ENCODE measurements at regions not wholly inside any gene's neighbourhood (a gene's known extent, or its start where the extent isn't known, plus 50 kb on each side); places are given as distances from the start of the nearest gene placed in this dataset.

DNA sequence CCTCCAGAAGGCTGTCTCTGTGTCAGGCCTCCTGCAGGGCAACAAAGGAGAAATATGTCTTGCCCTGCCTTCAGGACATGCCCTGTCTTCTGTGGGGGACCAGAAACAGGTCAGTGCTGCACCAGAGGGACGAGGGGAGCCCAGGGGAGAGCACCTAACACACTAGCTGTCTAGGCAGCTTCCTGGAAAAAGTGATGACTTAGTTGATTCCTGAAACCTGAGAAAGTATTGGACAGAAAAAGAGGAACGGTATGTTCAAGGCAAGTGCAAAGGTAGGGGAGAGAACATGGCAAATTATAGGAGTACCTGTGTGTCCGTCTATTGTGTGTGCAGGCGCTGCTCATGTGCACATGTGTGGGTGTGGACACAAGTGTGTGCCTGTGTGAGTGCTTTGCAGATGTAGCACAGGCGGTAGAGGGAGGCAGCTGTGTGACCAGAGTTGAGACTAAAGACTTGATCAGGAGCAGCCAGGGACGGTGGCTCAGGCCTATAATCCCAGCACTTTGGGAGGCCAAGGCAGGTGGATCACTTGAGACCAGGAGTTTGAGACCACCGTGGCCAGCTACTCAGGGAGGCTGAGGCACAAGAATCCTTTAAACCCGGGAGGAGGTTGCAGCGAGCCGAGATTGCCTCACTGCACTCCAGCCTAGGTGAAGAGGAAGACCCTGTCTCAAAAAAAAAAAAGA lies 119.5 kb downstream of the GYPC start:
- no peak overlapping the region for H3K4me2 ChIP-seq (ENCODE audit: low read length)
- H3K9me3 ChIP-seq (replicated peaks; ENCODE audit: low read length) = no peaks in the 10 kb centered on the region
- H3K36me3 ChIP-seq (ENCODE audit: insufficient read depth, low read length) = no peaks in the 10 kb centered on the region
- H3K4me3 ChIP-seq (ENCODE audit: low read length) = no peak overlapping the region
- H3K27me3 ChIP-seq (ENCODE audit: control insufficient read depth, insufficient read depth, low read length) = peaks cover 28% of the 10 kb centered on the region
- no peak overlapping the region for H3K9ac ChIP-seq (ENCODE audit: low read depth, low read length)
- peaks cover 6% of the 10 kb centered on the region for H3K4me1 ChIP-seq (ENCODE audit: control insufficient read depth, insufficient read depth, low read length)

DNA sequence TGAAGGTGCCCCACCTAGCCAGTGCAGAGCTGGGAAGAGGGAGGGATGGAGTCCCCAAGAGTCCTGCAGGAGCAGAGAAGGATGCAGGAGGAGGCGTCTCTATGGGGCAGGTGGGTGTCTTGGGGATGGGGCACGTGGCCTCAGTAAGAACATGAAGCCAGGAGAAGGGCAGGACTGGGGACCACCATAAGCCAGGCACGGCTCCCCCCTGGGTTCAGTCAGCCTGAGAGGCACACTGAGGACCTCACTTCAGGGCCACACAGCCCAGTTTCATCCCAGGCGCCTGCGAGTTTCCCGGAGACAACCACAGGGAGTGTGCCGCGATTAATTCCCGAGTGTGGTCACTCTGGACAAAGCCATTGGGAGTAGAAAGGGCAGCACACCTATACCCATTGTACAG lies 120.3 kb downstream of the GYPC start:
- no peaks in the 10 kb centered on the region for H3K9me3 ChIP-seq (replicated peaks; ENCODE audit: low read length)
- H3K36me3 ChIP-seq (ENCODE audit: insufficient read depth, low read length) = no peaks in the 10 kb centered on the region
- H3K9ac ChIP-seq (ENCODE audit: low read depth, low read length) = no peak overlapping the region
- no peak overlapping the region for H3K4me3 ChIP-seq (ENCODE audit: low read length)
- peak overlapping the region; percentile 96 for H3K4me2 ChIP-seq (ENCODE audit: low read length)
- H3K27me3 ChIP-seq (ENCODE audit: control insufficient read depth, insufficient read depth, low read length) = peaks cover 28% of the 10 kb centered on the region
- H3K4me1 ChIP-seq (ENCODE audit: control insufficient read depth, insufficient read depth, low read length) = peaks cover 6% of the 10 kb centered on the region

DNA sequence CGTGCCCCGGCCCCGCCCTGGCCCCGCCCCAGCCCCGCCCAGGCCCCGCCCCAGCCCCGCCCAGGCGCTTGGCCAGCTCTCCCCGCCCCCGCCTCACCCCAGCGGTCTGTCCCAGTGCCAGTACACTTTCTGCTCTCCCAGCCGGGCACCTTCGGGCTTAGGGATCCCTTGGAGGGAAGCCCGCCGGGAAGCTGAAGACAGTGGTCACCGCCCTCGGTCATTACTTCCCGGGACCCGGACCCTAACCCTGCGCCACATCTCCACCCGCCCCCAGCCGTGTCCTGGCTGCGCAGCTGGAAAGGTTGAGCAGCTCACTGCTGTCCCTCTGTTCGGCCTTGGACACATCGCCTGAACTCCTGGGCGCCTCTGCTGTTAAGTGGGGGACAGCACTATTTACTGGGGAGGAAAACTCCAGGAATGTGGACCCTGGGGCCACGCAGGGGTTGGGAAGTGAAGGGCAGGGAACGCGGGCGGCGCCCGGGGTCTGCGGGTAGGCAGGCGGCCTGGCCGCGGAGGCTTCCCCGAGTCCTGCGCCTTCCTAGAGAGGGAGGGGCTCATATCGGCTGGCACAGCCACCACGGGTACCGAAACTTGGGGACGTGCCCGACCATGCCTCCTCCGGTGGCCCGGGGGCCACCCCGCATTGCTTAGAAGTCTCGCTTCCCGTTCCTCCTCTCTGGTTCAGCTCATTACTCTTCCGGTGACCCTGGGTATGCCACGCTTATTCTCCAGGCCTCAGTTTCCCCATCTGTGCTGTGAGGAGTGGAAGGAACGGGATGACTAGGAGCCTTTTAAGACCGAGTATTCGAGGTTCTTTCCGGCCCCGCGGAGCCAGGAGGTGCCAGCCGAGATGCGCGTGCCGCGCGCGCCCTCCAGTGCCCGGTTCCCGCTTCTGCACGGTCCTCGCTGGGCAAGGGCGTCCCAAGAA lies 121.0 kb downstream of the GYPC start:
- Histone ChIP-seq H3K9ac (ENCODE audit: low read depth, low read length) (peak overlapping the region; percentile 44), H3K4me1 (ENCODE audit: control insufficient read depth, insufficient read depth, low read length) (peaks cover 6% of the 10 kb centered on the region), H3K4me2 (ENCODE audit: low read length) (peak overlapping the region; percentile 96), H3K27me3 (ENCODE audit: control insufficient read depth, insufficient read depth, low read length) (peaks cover 28% of the 10 kb centered on the region), H3K36me3 (ENCODE audit: insufficient read depth, low read length) (no peaks in the 10 kb centered on the region), H3K4me3 (ENCODE audit: low read length) (peak overlapping the region; percentile 70), H3K9me3 (replicated peaks; ENCODE audit: low read length) (no peaks in the 10 kb centered on the region)

DNA sequence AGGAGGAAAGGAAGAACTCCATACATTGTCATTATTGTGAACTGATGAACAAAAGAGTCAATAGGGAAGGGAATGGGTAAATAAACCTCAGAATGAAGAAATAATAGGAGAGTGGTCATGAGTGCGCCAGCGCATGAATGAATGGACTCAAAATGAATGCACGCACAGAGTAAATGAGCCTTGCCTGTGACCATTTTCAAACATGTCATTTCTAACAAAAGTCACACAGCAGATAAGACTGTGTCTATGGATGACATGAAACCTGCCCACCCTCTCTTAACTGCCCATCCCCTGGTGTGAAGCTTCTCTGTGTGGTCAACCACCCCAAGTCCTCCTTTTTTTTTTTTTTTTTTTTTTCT lies 121.1 kb upstream of the TEX51 start:
- Histone ChIP-seq H3K4me1 (ENCODE audit: control insufficient read depth, insufficient read depth, low read length) (peaks cover 6% of the 10 kb centered on the region), H3K36me3 (ENCODE audit: insufficient read depth, low read length) (no peaks in the 10 kb centered on the region), H3K4me3 (ENCODE audit: low read length) (no peak overlapping the region), H3K4me2 (ENCODE audit: low read length) (no peak overlapping the region), H3K9ac (ENCODE audit: low read depth, low read length) (no peak overlapping the region), H3K9me3 (replicated peaks; ENCODE audit: low read length) (no peaks in the 10 kb centered on the region), H3K27me3 (ENCODE audit: control insufficient read depth, insufficient read depth, low read length) (peaks cover 28% of the 10 kb centered on the region)

DNA sequence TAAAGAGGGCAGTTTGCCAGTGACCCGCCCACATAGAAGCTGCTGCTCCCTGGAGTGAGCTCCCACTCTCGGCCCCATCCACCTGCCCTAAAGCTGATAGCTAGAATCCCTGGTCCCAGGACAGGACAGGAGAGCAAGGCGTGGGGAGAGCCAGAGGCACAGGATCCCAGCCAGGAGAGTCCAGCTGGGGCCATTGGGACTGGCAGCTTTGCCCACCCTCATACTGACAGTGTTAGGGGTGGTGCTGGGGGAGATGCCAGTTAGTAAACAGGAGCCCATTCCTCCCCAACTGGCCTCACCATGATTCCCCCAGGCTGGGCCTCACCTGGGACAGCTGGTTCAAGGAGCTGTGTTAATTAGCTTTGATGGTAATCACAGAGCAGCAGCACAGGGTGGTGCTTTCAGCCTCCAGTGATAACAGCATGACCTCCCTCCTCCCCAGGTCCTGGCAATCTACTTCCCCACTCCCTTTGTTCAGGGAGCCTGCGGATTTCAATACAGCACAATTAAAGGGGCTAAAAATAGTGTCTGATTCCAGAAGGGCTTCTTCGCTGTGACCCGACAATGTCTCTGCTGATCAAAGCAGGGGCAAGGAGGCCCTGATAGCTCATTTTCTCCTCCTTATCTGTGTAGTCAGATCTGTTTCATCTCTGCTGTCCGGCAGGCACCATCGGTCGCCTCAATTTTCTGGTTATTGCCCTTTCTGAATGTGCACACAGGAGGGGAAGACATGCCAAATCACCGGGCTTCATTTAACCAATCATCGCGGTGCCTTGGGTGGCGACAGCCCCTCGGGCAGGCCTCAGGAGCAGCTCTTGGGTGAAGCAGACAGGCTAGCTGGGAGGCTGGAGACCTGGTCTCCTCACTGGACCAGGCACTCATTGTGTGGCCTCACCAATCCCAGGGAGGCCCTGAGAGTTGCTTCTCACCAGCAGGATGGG lies 119.9 kb upstream of the TEX51 start:
- Histone ChIP-seq H3K9ac (ENCODE audit: low read depth, low read length) (no peak overlapping the region), H3K27me3 (ENCODE audit: control insufficient read depth, insufficient read depth, low read length) (peaks cover 28% of the 10 kb centered on the region), H3K9me3 (replicated peaks; ENCODE audit: low read length) (no peaks in the 10 kb centered on the region), H3K4me3 (ENCODE audit: low read length) (no peak overlapping the region), H3K36me3 (ENCODE audit: insufficient read depth, low read length) (no peaks in the 10 kb centered on the region), H3K4me2 (ENCODE audit: low read length) (no peak overlapping the region), H3K4me1 (ENCODE audit: control insufficient read depth, insufficient read depth, low read length) (peaks cover 6% of the 10 kb centered on the region)

DNA sequence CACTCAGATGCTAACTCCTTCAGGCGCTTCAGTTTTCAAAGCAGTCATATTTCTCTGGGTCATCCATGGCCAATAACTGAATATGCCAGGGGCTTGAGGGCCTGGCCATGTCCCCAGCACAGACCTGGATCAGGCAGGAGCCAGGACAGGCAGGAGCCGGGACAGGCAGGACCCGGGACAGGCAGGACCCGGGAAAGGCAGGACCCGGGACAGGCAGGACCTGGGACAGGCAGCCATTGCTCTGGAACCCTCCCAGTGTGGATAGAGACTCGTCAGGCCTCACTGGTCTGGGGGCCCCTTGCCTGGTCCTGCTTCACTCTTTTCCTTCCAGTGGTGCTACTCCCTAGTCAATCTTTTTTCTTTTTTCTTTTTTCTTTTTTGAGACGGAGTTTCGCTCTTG lies 117.5 kb upstream of the TEX51 start:
- Histone ChIP-seq H3K9ac (ENCODE audit: low read depth, low read length) (no peak overlapping the region), H3K9me3 (replicated peaks; ENCODE audit: low read length) (no peaks in the 10 kb centered on the region), H3K4me3 (ENCODE audit: low read length) (no peak overlapping the region), H3K4me2 (ENCODE audit: low read length) (no peak overlapping the region), H3K27me3 (ENCODE audit: control insufficient read depth, insufficient read depth, low read length) (peaks cover 6% of the 10 kb centered on the region), H3K36me3 (ENCODE audit: insufficient read depth, low read length) (no peaks in the 10 kb centered on the region), H3K4me1 (ENCODE audit: control insufficient read depth, insufficient read depth, low read length) (peaks cover 6% of the 10 kb centered on the region)

DNA sequence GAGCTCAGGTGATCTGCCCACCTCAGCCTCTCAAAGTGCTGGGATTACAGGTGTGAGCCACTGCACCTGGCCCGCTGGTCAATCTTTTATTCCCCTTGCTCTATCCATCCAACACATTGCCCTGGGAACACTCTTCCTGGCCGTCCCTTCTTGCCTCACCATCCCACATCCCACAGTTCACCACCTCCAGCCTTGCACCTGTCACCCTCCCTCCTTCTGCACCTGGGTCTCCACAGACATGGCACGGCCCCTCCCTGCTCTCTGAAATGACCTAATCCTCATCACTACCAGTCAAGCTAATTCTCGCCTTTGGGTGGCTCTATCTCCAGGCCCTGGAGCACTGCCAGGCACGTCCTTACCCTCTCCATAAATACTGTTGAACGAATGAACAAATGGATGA lies 116.9 kb upstream of the TEX51 start:
- no peak overlapping the region for H3K4me3 ChIP-seq (ENCODE audit: low read length)
- no peaks in the 10 kb centered on the region for H3K9me3 ChIP-seq (replicated peaks; ENCODE audit: low read length)
- no peak overlapping the region for H3K4me2 ChIP-seq (ENCODE audit: low read length)
- H3K27me3 ChIP-seq (ENCODE audit: control insufficient read depth, insufficient read depth, low read length) = peaks cover 2% of the 10 kb centered on the region
- peaks cover 4% of the 10 kb centered on the region for H3K4me1 ChIP-seq (ENCODE audit: control insufficient read depth, insufficient read depth, low read length)
- no peak overlapping the region for H3K9ac ChIP-seq (ENCODE audit: low read depth, low read length)
- H3K36me3 ChIP-seq (ENCODE audit: insufficient read depth, low read length) = no peaks in the 10 kb centered on the region

DNA sequence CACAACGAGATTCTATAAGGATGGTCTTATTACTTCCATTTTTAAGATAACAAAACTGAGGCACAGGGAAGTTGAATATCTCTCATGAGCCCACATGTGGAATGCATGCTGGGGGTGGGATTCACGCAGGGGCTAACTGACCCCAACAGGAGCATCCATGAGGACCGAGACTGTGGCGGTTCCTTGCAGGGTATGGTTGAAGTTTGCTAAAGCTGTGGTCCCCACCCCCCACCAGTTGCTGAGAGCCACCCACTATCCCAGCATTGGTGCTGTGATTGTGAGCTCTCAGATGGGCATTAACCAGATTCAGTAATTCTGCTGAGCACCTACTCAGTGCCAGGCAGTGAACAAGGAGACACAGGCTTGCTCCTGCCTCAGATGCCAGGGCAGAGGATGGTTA lies 116.0 kb upstream of the TEX51 start:
- Histone ChIP-seq H3K27me3 (ENCODE audit: control insufficient read depth, insufficient read depth, low read length) (no peaks in the 10 kb centered on the region), H3K9ac (ENCODE audit: low read depth, low read length) (no peak overlapping the region), H3K4me1 (ENCODE audit: control insufficient read depth, insufficient read depth, low read length) (no peaks in the 10 kb centered on the region), H3K4me2 (ENCODE audit: low read length) (no peak overlapping the region), H3K4me3 (ENCODE audit: low read length) (no peak overlapping the region), H3K36me3 (ENCODE audit: insufficient read depth, low read length) (no peaks in the 10 kb centered on the region), H3K9me3 (replicated peaks; ENCODE audit: low read length) (no peaks in the 10 kb centered on the region)

DNA sequence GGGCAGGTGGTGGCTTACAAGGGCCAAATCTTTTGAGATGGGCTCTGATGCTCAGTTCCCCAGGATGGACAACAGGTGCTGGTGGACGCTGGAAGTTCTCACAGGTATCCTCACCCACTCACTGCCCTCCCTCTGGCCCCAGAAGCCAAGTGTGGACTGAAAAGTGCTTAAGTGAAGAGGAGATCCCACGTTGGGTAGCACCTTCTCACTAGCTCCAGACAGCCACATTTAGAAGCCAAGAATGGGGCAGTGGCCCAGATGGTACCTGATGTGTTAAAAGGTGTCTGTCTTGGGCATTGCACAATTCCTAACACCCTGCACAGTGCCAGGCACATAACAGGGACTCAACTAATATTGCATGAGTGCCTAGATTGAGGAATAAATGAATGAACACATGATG lies 115.3 kb upstream of the TEX51 start:
- Histone ChIP-seq H3K9me3 (replicated peaks; ENCODE audit: low read length) (no peaks in the 10 kb centered on the region), H3K27me3 (ENCODE audit: control insufficient read depth, insufficient read depth, low read length) (no peaks in the 10 kb centered on the region), H3K4me1 (ENCODE audit: control insufficient read depth, insufficient read depth, low read length) (no peaks in the 10 kb centered on the region), H3K9ac (ENCODE audit: low read depth, low read length) (no peak overlapping the region), H3K4me3 (ENCODE audit: low read length) (no peak overlapping the region), H3K36me3 (ENCODE audit: insufficient read depth, low read length) (no peaks in the 10 kb centered on the region), H3K4me2 (ENCODE audit: low read length) (no peak overlapping the region)

DNA sequence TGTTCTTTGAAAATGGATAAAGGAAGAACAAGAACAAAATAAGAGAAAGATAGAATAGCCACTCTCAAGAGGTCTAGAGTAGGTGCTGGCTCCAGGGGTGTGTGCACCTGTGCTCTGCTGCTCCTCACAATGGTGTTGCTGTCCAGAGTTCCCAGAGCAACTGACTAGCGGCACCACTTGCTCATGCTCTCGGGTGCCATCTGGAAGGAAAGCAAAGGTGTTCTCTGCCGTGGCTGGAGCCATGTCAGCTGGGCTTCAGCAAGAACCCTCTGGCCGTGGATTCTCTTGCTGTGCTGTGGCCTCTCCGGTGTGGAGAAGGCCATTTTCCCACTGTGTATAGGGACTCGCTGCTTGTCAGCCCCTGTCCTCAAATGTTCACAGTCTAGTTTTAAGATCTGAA lies 114.6 kb upstream of the TEX51 start:
- Histone ChIP-seq H3K4me2 (ENCODE audit: low read length) (no peak overlapping the region), H3K4me3 (ENCODE audit: low read length) (no peak overlapping the region), H3K27me3 (ENCODE audit: control insufficient read depth, insufficient read depth, low read length) (no peaks in the 10 kb centered on the region), H3K4me1 (ENCODE audit: control insufficient read depth, insufficient read depth, low read length) (no peaks in the 10 kb centered on the region), H3K9me3 (replicated peaks; ENCODE audit: low read length) (no peaks in the 10 kb centered on the region), H3K36me3 (ENCODE audit: insufficient read depth, low read length) (no peaks in the 10 kb centered on the region), H3K9ac (ENCODE audit: low read depth, low read length) (no peak overlapping the region)

DNA sequence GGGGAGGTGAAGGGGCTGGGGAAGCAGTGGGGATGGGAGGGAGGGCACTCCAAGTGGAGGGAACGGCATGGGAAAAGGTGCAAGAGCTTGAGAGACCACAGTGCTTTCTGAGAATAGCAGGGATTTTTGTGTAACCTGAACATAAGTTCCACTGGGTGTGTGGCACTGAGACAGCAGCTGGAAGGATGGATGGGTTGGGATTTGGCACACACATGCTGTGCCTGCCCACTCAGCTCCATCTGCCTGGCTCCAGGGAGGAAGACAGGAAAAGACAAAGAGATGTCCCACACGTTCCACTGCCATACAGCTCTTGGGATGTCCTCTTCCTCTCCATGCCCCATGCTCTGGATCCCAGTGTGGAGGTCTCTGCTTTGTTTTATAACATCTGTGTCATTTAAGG lies 114.1 kb upstream of the TEX51 start:
- Histone ChIP-seq H3K4me3 (ENCODE audit: low read length) (no peak overlapping the region), H3K9ac (ENCODE audit: low read depth, low read length) (no peak overlapping the region), H3K9me3 (replicated peaks; ENCODE audit: low read length) (no peaks in the 10 kb centered on the region), H3K4me2 (ENCODE audit: low read length) (no peak overlapping the region), H3K4me1 (ENCODE audit: control insufficient read depth, insufficient read depth, low read length) (no peaks in the 10 kb centered on the region), H3K36me3 (ENCODE audit: insufficient read depth, low read length) (no peaks in the 10 kb centered on the region), H3K27me3 (ENCODE audit: control insufficient read depth, insufficient read depth, low read length) (no peaks in the 10 kb centered on the region)

Data from skeletal muscle satellite cell (primary cell).